Uterus (tissue), 3 donors: ENCODE measurements at regions not wholly inside any gene's neighbourhood (a gene's known extent, or its start where the extent isn't known, plus 50 kb on each side); places are given as distances from the start of the nearest gene placed in this dataset.
"Not testable (repeated sequence)": the region's sequence is repeated elsewhere in the genome, so short reads cannot be mapped to it uniquely, and the experiment has no call there.

Experiments
- DNase-seq, 2 donors: peaks; one replicate each; pipeline ENCODE4 v3.0.0-alpha.2; 2019 to 2020
- H3K27ac ChIP-seq, 2 donors: fragments of 200-600 bp; sonication (generic); 1 replicate in 1 of 2; 2 replicates in 1 of 2; pipeline ENCODE4 v1.5.1; 2016 to 2018
- H3K27me3 ChIP-seq, 2 donors: fragments of 200-600 bp; sonication (generic); one replicate each; pipeline ENCODE4 v1.5.1; 2018 to 2019; ENCODE audit warnings: control low read depth in 1 of 2
- H3K36me3 ChIP-seq, 2 donors: fragments of 200-600 bp; sonication (generic); one replicate each; pipeline ENCODE4 v1.5.1; 2019; ENCODE audit warnings: control low read depth in 1 of 2
- H3K4me1 ChIP-seq, 2 donors: fragments of 200-600 bp; sonication (generic); one replicate each; pipeline ENCODE4 v1.5.1; 2018 to 2019; ENCODE audit warnings: control low read depth in 1 of 2
- H3K4me3 ChIP-seq, 2 donors: fragments of 200-600 bp; sonication (generic); 1 replicate in 1 of 2; 2 replicates in 1 of 2; pipeline ENCODE4 v1.5.1; 2018 to 2019; ENCODE audit warnings: mild to moderate bottlenecking in 1 of 2
- H3K9me3 ChIP-seq, 2 donors: fragments of 200-600 bp; sonication (generic); one replicate each; pipeline ENCODE4 v1.5.1; 2019; ENCODE audit warnings: control low read depth in 1 of 2
- CTCF ChIP-seq, 4 experiments: fragments of 200-600 bp in 2 of 4; fragments of 450-650 bp in 2 of 4; sonication (generic) in 2 of 4; IDR thresholded peaks; one replicate each; pipeline ENCODE4 v1.5.1; 2016 to 2019; ENCODE audit warnings: antibody characterized with exemption in 4 of 4, mild to moderate bottlenecking in 2 of 4, moderate library complexity in 1 of 4
- POLR2A ChIP-seq, 2 donors: fragments of 450-650 bp; IDR thresholded peaks; one replicate each; pipeline ENCODE4 v1.6.1; 2016; ENCODE audit warnings: antibody characterized with exemption in 2 of 2, mild to moderate bottlenecking in 1 of 2, moderate library complexity in 1 of 2
- intact Hi-C: fragments of 100-400 bp; cut with DNase I; formaldehyde crosslinking; loops from one replicate; pipeline ENCODE4 v1.15.1; 2023; ENCODE audit warnings: low total_unique reads
- donor health status: DM: yes; HTN: yes; CAD: no.

DNA sequence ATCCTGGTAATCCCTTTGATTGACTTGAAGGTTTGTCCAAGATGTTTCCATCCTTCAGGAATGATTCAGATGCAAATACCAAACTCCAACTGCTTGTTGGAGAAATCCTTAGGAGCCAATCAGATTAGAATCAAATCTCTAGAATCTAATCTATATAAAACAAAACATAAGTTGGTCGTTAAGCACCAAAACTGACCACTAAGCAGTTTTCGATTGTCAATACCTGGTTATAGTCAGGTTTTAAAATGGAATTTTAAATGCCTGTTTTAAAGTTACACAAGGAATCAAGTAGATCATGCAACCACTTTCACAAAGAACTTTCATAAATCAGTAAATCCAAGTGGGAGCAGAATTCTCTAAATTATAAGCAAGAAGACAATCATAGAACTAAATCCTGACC lies 236.1 kb downstream of the PARM1 start:
- intact Hi-C loops, result no loop called here
- H3K4me1 ChIP-seq, result no peaks in the 10 kb centered on the region
- no peaks in the 10 kb centered on the region for H3K9me3 ChIP-seq
- no peak overlapping the region for H3K27ac ChIP-seq
- no peaks in the 10 kb centered on the region for H3K27me3 ChIP-seq
- H3K4me3 ChIP-seq, result no peak overlapping the region
- TF ChIP-seq POLR2A (IDR thresholded peaks at IDR 0.05) (no peak), CTCF (IDR thresholded peaks at IDR 0.05) (no peak)
- DNase-seq, result no peak
- no peaks in the 10 kb centered on the region for H3K36me3 ChIP-seq

DNA sequence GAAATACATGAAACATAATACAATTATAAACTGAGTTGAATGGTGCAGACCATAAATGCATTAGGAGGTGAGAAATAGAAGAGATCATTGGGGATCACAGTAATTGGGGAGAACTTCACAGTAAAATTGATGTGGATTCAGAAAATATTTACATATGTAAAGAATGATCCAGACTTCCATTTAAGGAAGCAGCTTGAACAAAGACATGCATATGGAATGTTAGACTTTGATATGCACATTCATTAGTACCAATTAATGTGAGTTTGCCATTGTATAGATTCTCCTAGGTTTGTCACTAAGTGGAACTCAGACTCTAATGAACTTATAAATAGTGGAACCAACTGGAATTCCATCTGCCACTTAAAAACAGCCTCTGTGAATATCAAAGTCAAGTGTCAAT lies 235.6 kb downstream of the PARM1 start:
- Histone ChIP-seq H3K27ac (no peak overlapping the region), H3K27me3 (no peaks in the 10 kb centered on the region), H3K36me3 (no peaks in the 10 kb centered on the region), H3K4me1 (no peaks in the 10 kb centered on the region), H3K4me3 (no peak overlapping the region), H3K9me3 (no peaks in the 10 kb centered on the region)
- intact Hi-C loops, result no loop called here
- no peak for TF ChIP-seq CTCF (IDR thresholded peaks at IDR 0.05)
- TF ChIP-seq POLR2A (IDR thresholded peaks at IDR 0.05), result no peak
- DNase-seq, result no peak

- H3K27me3 ChIP-seq, intact Hi-C loops, H3K27ac ChIP-seq: not testable (repeated sequence)
These were observed 232.2 kb downstream of the PARM1 start for GRCh38 chr4:75165100-75165499.

GRCh38 chr4:75158451-75158850 lies 225.5 kb downstream of the PARM1 start:
- Histone ChIP-seq H3K4me3 (no peak overlapping the region), H3K36me3 (no peaks in the 10 kb centered on the region), H3K4me1 (no peaks in the 10 kb centered on the region), H3K9me3 (peaks cover 0 to 9% of the 10 kb centered on the region in 2 donors), H3K27me3 (no peaks in the 10 kb centered on the region), H3K27ac (no peak overlapping the region)
- intact Hi-C loops, result no loop called here
- DNase-seq, result no peak
- TF ChIP-seq CTCF (IDR thresholded peaks at IDR 0.05), result no peak
- no peak for TF ChIP-seq POLR2A (IDR thresholded peaks at IDR 0.05)

More at GRCh38 chr4:75165100-75165499, 232.2 kb downstream of the PARM1 start:
- H3K36me3 ChIP-seq, H3K4me3 ChIP-seq, H3K4me1 ChIP-seq, DNase-seq, H3K9me3 ChIP-seq: not testable (repeated sequence)

GRCh38 chr4:75154994-75155393 lies 222.1 kb downstream of the PARM1 start:
- no peak for DNase-seq
- Histone ChIP-seq H3K9me3 (peaks cover 0 to 9% of the 10 kb centered on the region in 2 donors), H3K4me3 (no peak overlapping the region), H3K36me3 (no peaks in the 10 kb centered on the region), H3K4me1 (no peaks in the 10 kb centered on the region), H3K27me3 (no peaks in the 10 kb centered on the region), H3K27ac (no peak overlapping the region)
- no peak for TF ChIP-seq CTCF (IDR thresholded peaks at IDR 0.05)
- no peak for TF ChIP-seq POLR2A (IDR thresholded peaks at IDR 0.05)
- intact Hi-C loops, result no loop called here

DNA sequence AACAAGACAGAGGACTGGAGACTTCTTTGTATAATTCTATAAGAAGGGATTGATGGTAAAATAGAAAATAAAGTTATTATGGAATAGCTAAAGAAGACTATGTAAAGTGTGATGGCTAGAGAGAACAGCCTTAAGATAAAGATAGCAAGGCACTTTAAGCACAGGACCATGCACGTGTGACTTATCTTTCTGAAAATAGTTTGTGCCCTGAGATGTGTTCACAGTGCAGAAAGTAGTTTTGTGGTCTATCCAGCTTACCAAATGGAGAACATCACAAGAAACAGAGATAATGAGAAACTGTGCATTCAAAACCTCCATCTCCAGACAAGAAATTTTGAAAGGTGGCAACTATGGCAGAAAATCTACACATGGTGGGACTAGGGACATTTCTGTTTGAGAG lies 213.3 kb downstream of the PARM1 start:
- no peak overlapping the region for H3K27ac ChIP-seq
- H3K4me1 ChIP-seq, result no peaks in the 10 kb centered on the region
- no peaks in the 10 kb centered on the region for H3K27me3 ChIP-seq
- H3K4me3 ChIP-seq, result no peak overlapping the region
- H3K9me3 ChIP-seq, result no peaks in the 10 kb centered on the region
- intact Hi-C loops, result no loop called here
- H3K36me3 ChIP-seq, result no peaks in the 10 kb centered on the region
- TF ChIP-seq CTCF (IDR thresholded peaks at IDR 0.05), result no peak
- TF ChIP-seq POLR2A (IDR thresholded peaks at IDR 0.05), result no peak
- DNase-seq, result no peak
